ENCODE measurements at regions not wholly inside any gene's neighbourhood (a gene's known extent, or its start where the extent isn't known, plus 50 kb on each side); places are given as distances from the start of the nearest gene placed in this dataset.

DNA sequence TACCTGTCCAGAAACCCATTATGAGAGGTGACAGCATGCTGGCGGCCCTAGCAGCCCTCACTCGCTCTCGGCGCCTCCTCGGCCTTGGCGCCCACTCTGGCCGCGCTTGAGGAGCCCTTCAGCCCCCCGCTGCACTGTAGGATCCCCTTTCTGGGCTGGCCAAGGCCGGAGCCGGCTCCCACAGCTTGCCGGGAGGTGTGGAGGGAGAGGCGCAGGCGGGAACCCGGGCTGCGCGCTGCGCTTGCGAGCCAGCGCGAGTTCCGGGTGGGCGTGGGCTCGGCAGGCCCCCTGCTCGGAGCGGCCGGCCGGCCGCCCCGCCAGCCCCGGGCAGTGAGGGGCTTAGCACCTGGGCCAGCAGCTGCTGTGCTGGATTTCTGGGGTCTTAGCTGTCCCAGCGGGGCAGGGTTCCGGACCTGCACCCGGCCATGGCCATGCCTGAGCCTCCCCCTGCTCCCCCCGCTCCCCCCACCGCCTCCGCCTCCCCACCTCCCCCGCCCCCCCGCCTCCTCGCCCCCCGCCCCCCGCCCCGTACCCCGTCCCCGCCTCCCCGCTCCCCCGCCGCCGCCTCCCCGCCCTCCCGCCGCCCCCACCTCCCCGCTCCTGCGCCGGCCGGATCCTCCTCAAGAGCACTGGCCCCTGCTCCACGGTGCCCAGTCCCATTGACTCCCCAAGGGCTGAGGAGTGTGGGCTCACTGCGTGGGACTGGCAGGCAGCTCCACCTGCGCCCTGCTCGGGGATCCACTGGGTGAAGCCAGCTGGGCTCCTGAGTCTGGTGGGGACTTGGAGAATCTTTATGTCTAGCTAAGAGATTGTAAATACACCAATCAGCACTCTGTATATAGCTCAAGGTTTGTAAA is 163.1 kb downstream of the KLHL28 start:
- H3K4me3 Mint-ChIP-seq: no peak overlapping the region
- no peaks in the 10 kb centered on the region for H3K36me3 Mint-ChIP-seq (ENCODE audit: low read depth)
- no peaks in the 10 kb centered on the region for H3K27me3 Mint-ChIP-seq (ENCODE audit: low read depth)
- H3K4me1 Mint-ChIP-seq: peaks cover 15% of the 10 kb centered on the region
- TF ChIP-seq, protein P1, sequence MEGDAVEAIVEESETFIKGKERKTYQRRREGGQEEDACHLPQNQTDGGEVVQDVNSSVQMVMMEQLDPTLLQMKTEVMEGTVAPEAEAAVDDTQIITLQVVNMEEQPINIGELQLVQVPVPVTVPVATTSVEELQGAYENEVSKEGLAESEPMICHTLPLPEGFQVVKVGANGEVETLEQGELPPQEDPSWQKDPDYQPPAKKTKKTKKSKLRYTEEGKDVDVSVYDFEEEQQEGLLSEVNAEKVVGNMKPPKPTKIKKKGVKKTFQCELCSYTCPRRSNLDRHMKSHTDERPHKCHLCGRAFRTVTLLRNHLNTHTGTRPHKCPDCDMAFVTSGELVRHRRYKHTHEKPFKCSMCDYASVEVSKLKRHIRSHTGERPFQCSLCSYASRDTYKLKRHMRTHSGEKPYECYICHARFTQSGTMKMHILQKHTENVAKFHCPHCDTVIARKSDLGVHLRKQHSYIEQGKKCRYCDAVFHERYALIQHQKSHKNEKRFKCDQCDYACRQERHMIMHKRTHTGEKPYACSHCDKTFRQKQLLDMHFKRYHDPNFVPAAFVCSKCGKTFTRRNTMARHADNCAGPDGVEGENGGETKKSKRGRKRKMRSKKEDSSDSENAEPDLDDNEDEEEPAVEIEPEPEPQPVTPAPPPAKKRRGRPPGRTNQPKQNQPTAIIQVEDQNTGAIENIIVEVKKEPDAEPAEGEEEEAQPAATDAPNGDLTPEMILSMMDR (IDR thresholded peaks at IDR 0.05; ENCODE audit: unreplicated experiment in 3 of 3): no peak
- H3K27ac Mint-ChIP-seq: no peak overlapping the region
- H3K9me3 Mint-ChIP-seq: peaks cover 8% of the 10 kb centered on the region

DNA sequence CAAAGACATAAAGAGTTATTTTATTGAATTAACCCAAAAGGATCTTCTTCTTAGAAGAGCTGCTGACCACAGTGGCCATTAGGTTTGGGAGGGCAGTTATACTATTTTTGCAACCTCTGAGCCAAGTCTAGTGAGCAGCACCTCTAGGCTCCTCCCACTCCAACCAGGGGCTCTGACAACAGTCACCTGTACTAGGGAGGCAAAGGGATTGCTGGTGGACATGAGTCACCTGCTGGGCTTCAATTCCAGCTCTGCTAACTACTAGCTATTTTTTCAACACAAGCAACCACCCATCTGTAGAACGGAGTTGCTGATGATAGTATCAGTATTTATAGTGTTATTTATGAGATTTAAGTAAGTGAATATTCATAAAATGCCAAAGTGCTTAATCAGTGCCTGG is 166.0 kb downstream of the KLHL28 start:
- TF ChIP-seq, protein P1 (IDR thresholded peaks at IDR 0.05; ENCODE audit: unreplicated experiment in 3 of 3): no peak
- Mint-ChIP-seq H3K27ac (no peak overlapping the region), H3K9me3 (peaks cover 5% of the 10 kb centered on the region), H3K36me3 (ENCODE audit: low read depth) (no peaks in the 10 kb centered on the region), H3K4me3 (no peak overlapping the region), H3K4me1 (peaks cover 13% of the 10 kb centered on the region), H3K27me3 (ENCODE audit: low read depth) (no peaks in the 10 kb centered on the region)

DNA sequence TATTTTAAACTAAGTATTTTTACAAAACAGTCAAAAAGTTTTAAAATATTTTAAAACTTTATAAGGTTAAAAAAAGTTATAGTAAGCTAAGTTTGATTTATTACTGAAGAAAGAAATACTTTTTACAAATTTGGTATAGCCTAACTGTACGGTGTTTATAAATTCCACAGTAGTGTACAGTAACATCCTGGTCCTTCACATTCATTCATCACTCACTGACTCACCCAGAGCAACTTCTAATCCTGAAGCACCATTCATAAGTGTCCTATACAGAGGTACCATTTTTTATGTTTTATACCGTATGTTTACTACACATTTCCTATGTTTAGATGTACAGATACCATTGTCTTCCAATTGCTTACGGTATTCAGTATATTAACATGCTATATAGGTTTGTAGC is 170.0 kb downstream of the KLHL28 start:
- no peak overlapping the region for H3K27ac Mint-ChIP-seq
- no peaks in the 10 kb centered on the region for H3K27me3 Mint-ChIP-seq (ENCODE audit: low read depth)
- no peaks in the 10 kb centered on the region for H3K9me3 Mint-ChIP-seq
- H3K4me1 Mint-ChIP-seq: peaks cover 13% of the 10 kb centered on the region
- TF ChIP-seq, protein P1 (IDR thresholded peaks at IDR 0.05; ENCODE audit: unreplicated experiment in 3 of 3): no peak
- no peak overlapping the region for H3K4me3 Mint-ChIP-seq
- H3K36me3 Mint-ChIP-seq (ENCODE audit: low read depth): no peaks in the 10 kb centered on the region

DNA sequence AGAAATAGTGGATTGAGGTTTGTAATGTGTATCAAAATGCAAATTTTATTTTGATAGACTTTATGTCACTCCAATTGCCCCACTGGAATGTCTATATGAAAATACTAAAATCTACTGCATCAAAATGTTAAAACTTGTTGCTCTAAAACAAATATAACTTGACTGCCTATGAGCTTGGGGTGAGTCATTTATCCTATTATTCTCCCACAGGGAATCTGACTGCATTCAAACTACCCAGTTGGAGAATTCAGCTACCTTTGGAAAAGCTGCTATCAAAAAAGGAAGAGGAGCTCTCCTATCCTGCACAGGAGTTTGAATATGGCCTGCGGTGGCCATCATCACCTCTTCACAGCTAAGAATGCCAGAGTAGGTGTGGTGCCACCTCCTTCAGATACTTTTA is 173.1 kb downstream of the KLHL28 start:
- TF ChIP-seq, protein P1 (IDR thresholded peaks at IDR 0.05; ENCODE audit: unreplicated experiment in 3 of 3): no peak
- H3K27me3 Mint-ChIP-seq (ENCODE audit: low read depth): peaks cover 5% of the 10 kb centered on the region
- peaks cover 2% of the 10 kb centered on the region for H3K4me1 Mint-ChIP-seq
- no peak overlapping the region for H3K4me3 Mint-ChIP-seq
- H3K9me3 Mint-ChIP-seq: no peaks in the 10 kb centered on the region
- H3K36me3 Mint-ChIP-seq (ENCODE audit: low read depth): no peaks in the 10 kb centered on the region
- no peak overlapping the region for H3K27ac Mint-ChIP-seq

DNA sequence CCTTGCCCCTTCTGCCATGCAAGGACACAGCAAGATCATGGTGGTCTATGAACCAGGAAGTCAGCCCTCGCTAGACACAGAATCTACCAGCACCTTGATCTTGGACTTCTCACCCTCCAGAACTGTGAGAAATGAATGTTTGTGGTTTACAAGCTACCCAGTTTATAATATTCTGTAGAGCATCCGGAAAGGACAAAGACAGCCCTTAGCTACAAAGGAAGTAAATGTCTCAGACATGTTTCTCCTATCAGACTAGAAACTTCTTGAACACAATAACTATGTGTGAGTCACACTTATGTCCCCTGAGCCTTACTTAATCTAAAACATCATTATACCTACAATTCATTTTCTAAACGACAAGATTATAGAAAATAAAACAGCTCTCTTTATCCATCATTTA is 176.7 kb downstream of the KLHL28 start:
- Mint-ChIP-seq H3K27me3 (ENCODE audit: low read depth) (peaks cover 5% of the 10 kb centered on the region), H3K9me3 (no peaks in the 10 kb centered on the region), H3K36me3 (ENCODE audit: low read depth) (no peaks in the 10 kb centered on the region), H3K27ac (no peak overlapping the region), H3K4me1 (peaks cover 11% of the 10 kb centered on the region), H3K4me3 (no peak overlapping the region)
- TF ChIP-seq, protein P1 (IDR thresholded peaks at IDR 0.05; ENCODE audit: unreplicated experiment in 3 of 3): no peak

DNA sequence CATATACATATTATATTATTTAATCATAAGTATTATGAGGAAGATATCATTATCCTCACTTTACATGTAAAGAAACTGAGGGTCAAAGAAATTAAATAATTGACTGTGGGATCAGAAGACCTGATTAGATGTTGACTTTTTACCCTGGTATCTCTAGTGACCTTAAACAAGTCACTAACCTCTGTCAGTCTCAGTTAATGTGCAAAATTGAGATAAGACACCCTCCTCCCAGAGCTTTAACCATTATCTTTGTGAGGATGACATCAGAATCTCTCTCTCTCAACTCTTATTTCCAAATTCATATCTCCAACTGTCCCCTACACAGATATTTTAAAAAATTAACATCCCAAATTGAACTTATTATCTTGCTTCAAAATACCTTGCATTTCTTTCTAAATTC is 177.8 kb downstream of the KLHL28 start:
- Mint-ChIP-seq H3K4me1 (peaks cover 15% of the 10 kb centered on the region), H3K4me3 (no peak overlapping the region), H3K36me3 (ENCODE audit: low read depth) (no peaks in the 10 kb centered on the region), H3K9me3 (no peaks in the 10 kb centered on the region), H3K27me3 (ENCODE audit: low read depth) (peaks cover 5% of the 10 kb centered on the region), H3K27ac (no peak overlapping the region)
- TF ChIP-seq, protein P1 (IDR thresholded peaks at IDR 0.05; ENCODE audit: unreplicated experiment in 3 of 3): no peak

Measured in nephron (organoid).